ENCODE measurements at regions not wholly inside any gene's neighbourhood (a gene's known extent, or its start where the extent isn't known, plus 50 kb on each side); places are given as distances from the start of the nearest gene placed in this dataset.

GRCh38 chr1:170369417-170369816 is 162.5 kb upstream of the GORAB start:
- Mint-ChIP-seq H3K4me3 (no peak overlapping the region), H3K9me3 (peaks cover 10% of the 10 kb centered on the region), H3K27ac (no peak overlapping the region), H3K4me1 (no peaks in the 10 kb centered on the region), H3K36me3 (no peaks in the 10 kb centered on the region), H3K27me3 (peaks cover 6% of the 10 kb centered on the region)

DNA sequence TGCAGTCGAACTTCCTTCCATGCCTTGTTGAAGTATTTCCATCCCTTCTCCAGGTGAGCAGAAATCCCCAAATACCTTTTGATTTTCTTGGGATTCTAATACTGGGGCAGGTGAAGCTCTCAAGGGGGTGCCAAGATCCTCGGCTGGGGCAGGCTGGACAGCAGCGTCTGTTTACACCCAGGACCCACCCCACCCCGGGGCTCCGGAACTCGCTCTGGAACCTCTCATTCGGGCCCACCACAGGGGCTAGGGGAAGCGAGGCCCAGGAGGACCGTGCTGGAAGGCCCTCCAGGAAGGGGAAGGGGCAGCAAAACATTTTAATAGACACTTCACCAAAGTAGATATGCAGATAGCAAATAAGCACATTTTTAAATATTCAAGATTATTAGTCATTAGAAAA is 161.9 kb upstream of the GORAB start:
- Mint-ChIP-seq H3K27ac (no peak overlapping the region), H3K36me3 (no peaks in the 10 kb centered on the region), H3K9me3 (peaks cover 10% of the 10 kb centered on the region), H3K27me3 (peaks cover 5% of the 10 kb centered on the region), H3K4me1 (no peaks in the 10 kb centered on the region), H3K4me3 (no peak overlapping the region)

DNA sequence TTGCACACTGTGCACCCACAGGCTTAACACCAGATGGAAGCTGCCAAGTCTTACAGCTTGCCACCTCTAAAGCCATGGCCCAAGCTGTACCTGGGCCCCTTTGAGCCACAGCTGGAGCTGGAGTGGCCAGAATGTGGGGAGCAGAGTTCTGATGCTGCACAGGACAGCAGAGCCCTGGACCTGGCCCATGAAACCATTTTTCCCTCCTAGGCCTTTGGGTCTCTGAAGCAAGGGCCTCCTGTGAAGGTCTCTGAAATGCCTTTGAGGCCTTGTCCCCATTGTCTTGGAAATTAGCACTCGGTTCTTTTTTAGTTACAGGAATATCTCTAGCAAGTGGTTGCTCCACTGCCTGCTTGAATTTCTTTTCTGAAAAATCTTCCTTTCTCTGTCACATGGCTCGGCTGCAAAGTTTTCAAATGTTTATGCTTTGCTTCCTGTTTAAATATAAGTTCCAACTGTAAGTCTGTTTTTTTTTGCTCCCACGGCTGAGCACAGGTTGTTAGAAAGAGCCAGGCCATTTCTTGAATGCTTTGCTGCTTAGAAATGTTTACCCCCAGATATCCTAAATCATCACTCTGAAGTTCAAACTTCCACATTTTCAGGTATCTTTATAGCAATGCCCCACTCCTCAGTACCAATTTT is 156.8 kb upstream of the GORAB start:
- H3K36me3 Mint-ChIP-seq, result no peaks in the 10 kb centered on the region
- peaks cover 4% of the 10 kb centered on the region for H3K27me3 Mint-ChIP-seq
- no peak overlapping the region for H3K4me3 Mint-ChIP-seq
- no peak overlapping the region for H3K27ac Mint-ChIP-seq
- H3K4me1 Mint-ChIP-seq, result no peaks in the 10 kb centered on the region
- peaks cover 13% of the 10 kb centered on the region for H3K9me3 Mint-ChIP-seq

GRCh38 chr1:170376801-170377385 is 155.1 kb upstream of the GORAB start:
- Mint-ChIP-seq H3K4me1 (no peaks in the 10 kb centered on the region), H3K27ac (no peak overlapping the region), H3K36me3 (no peaks in the 10 kb centered on the region), H3K27me3 (peaks cover 4% of the 10 kb centered on the region), H3K4me3 (no peak overlapping the region), H3K9me3 (peaks cover 13% of the 10 kb centered on the region)

GRCh38 chr1:170377440-170377839 is 154.5 kb upstream of the GORAB start:
- H3K27ac Mint-ChIP-seq, result no peak overlapping the region
- peaks cover 4% of the 10 kb centered on the region for H3K27me3 Mint-ChIP-seq
- no peaks in the 10 kb centered on the region for H3K36me3 Mint-ChIP-seq
- no peak overlapping the region for H3K4me3 Mint-ChIP-seq
- H3K4me1 Mint-ChIP-seq, result no peaks in the 10 kb centered on the region
- peaks cover 13% of the 10 kb centered on the region for H3K9me3 Mint-ChIP-seq

- Mint-ChIP-seq H3K36me3 (no peaks in the 10 kb centered on the region), H3K4me1 (no peaks in the 10 kb centered on the region), H3K27me3 (peaks cover 4% of the 10 kb centered on the region), H3K4me3 (no peak overlapping the region), H3K9me3 (peaks cover 13% of the 10 kb centered on the region), H3K27ac (no peak overlapping the region)
Observed at GRCh38 chr1:170377896-170378634, 153.9 kb upstream of the GORAB start.

GRCh38 chr1:170385750-170386149 is 146.2 kb upstream of the GORAB start:
- Mint-ChIP-seq H3K27me3 (peaks cover 2% of the 10 kb centered on the region), H3K36me3 (no peaks in the 10 kb centered on the region), H3K4me1 (no peaks in the 10 kb centered on the region), H3K9me3 (peaks cover 7% of the 10 kb centered on the region), H3K4me3 (no peak overlapping the region), H3K27ac (no peak overlapping the region)

DNA sequence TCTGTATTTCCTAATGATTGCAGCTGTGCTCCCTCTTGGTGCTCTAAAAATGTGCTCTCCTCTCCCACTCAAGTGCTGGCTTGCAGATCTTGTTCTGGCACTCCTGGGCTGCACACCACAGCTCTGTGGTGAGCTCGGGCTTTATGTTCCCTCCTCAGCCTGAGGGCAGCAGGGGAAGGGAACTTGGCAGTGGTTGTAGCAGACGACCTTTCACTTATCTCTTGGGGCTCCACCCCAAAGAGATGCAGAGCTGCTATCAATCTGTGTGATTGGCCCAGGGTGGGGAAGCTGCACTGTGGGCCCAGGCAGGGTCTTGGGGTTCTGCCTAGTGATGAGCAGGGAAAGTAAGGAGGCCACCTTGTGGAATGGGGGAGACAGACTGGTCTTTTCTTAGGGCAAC is 143.5 kb upstream of the GORAB start:
- H3K4me3 Mint-ChIP-seq, result no peak overlapping the region
- H3K27me3 Mint-ChIP-seq, result peaks cover 2% of the 10 kb centered on the region
- H3K4me1 Mint-ChIP-seq, result no peaks in the 10 kb centered on the region
- no peak overlapping the region for H3K27ac Mint-ChIP-seq
- no peaks in the 10 kb centered on the region for H3K36me3 Mint-ChIP-seq
- peaks cover 7% of the 10 kb centered on the region for H3K9me3 Mint-ChIP-seq

GRCh38 chr1:170395149-170395548 is 136.8 kb upstream of the GORAB start:
- H3K27ac Mint-ChIP-seq, result no peak overlapping the region
- H3K27me3 Mint-ChIP-seq, result peaks cover 14% of the 10 kb centered on the region
- no peak overlapping the region for H3K4me3 Mint-ChIP-seq
- peaks cover 2% of the 10 kb centered on the region for H3K36me3 Mint-ChIP-seq
- H3K4me1 Mint-ChIP-seq, result no peaks in the 10 kb centered on the region
- H3K9me3 Mint-ChIP-seq, result peaks cover 12% of the 10 kb centered on the region

DNA sequence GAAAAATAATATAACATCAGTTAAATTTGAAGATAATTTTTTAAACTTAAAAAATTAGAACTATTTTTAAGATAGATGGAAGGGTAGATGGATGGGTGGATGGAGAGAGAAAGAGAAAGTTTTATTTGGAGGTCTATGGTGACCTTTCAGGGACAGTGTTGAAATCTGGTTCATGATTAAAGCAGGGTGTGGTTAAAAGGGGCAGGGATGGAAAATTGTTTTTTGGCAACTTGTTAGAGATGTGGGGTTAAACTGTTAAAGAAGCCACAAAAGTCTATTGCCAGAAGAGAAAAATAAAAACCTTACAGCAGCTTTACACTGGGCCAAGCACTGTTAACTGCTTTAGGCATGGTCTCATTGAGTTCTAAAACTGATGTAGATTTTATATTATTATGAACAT is 134.9 kb upstream of the GORAB start:
- Mint-ChIP-seq H3K9me3 (peaks cover 12% of the 10 kb centered on the region), H3K27ac (no peak overlapping the region), H3K4me1 (no peaks in the 10 kb centered on the region), H3K27me3 (peaks cover 14% of the 10 kb centered on the region), H3K36me3 (peaks cover 2% of the 10 kb centered on the region), H3K4me3 (no peak overlapping the region)

GRCh38 chr1:170402476-170403311 is 129.3 kb upstream of the GORAB start:
- Mint-ChIP-seq H3K9me3 (no peaks in the 10 kb centered on the region), H3K4me1 (no peaks in the 10 kb centered on the region), H3K27ac (no peak overlapping the region), H3K4me3 (no peak overlapping the region), H3K36me3 (no peaks in the 10 kb centered on the region), H3K27me3 (peaks cover 9% of the 10 kb centered on the region)

- H3K36me3 Mint-ChIP-seq, result no peaks in the 10 kb centered on the region
- H3K4me1 Mint-ChIP-seq, result no peaks in the 10 kb centered on the region
- no peaks in the 10 kb centered on the region for H3K9me3 Mint-ChIP-seq
- H3K4me3 Mint-ChIP-seq, result no peak overlapping the region
- H3K27ac Mint-ChIP-seq, result no peak overlapping the region
- peaks cover 14% of the 10 kb centered on the region for H3K27me3 Mint-ChIP-seq
Observed at GRCh38 chr1:170407138-170407537, 124.8 kb upstream of the GORAB start.

DNA sequence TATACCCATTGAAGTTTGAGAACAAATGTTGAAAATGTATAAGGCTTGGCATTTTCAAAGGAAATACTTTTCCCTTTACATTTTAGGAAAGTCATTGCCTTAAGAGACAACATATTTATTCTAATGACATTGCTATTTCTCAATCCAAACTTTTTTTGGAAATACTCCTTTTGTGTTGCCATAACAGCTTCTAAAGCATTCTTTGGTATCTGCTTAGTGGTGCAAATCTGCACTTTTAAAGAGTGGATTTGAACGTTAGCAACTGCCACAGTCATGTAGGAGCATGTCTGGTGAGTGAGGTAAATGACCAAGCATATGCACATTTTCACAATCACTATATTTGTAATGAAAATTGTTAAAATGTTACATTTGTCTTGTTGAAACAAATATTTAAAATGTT is 124.4 kb upstream of the GORAB start:
- Mint-ChIP-seq H3K9me3 (no peaks in the 10 kb centered on the region), H3K27ac (no peak overlapping the region), H3K4me1 (no peaks in the 10 kb centered on the region), H3K27me3 (peaks cover 15% of the 10 kb centered on the region), H3K4me3 (no peak overlapping the region), H3K36me3 (no peaks in the 10 kb centered on the region)

GRCh38 chr1:170410401-170411166 is 121.4 kb upstream of the GORAB start:
- Mint-ChIP-seq H3K27ac (no peak overlapping the region), H3K4me3 (no peak overlapping the region), H3K4me1 (no peaks in the 10 kb centered on the region), H3K36me3 (no peaks in the 10 kb centered on the region), H3K9me3 (no peaks in the 10 kb centered on the region), H3K27me3 (peaks cover 16% of the 10 kb centered on the region)
